GM12872 (cell line): ENCODE measurements at regions not wholly inside any gene's neighbourhood (a gene's known extent, or its start where the extent isn't known, plus 50 kb on each side); places are given as distances from the start of the nearest gene placed in this dataset.

Source experiments
- CTCF ChIP-seq: IDR thresholded peaks from 3 replicates; pipeline ENCODE4 v1.5.1; 2011; ENCODE audit warnings: low read depth, mild to moderate bottlenecking, low read length, moderate library complexity; ENCODE audit not compliant: insufficient read depth

- no peak for TF ChIP-seq CTCF
Measured at GRCh38 chr4:162349395-162349794, 185.6 kb upstream of the FSTL5 start.

- no peak for TF ChIP-seq CTCF
Measured at GRCh38 chr4:162347842-162348213, 184.0 kb upstream of the FSTL5 start.

DNA sequence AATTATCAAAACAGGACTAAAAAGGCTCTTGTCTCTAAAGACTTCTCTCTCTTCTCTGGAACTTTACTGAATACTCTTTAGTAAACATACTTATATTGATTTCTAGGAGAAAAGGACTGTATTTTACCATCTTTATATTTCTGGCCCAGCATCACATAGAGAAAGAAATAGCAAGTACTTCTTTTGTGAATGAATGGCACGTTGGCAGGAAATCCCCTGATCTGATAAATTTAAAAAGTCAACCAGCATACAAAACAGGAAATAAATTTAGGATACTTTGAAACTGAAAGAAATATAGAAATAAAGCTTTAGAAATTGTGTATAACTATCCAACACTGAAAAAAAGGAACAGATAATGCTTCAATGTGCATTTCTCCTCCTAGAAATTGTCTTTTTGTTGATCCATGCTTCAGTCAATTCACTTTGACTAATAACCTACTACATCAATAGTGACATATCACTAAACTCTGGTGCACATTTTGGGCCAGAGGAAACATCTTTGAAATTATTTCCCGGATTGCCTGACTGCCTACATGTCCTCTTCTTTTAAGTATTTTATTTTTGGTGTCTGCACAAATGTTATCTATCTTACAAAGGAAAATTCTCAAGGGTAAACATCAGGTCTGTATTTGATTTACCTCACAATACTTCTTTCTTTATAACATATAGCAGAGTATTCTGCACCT lies 183.5 kb upstream of the FSTL5 start:
- no peak for TF ChIP-seq CTCF

- no peak for TF ChIP-seq CTCF
Measured at GRCh38 chr4:162343967-162344366, 180.2 kb upstream of the FSTL5 start.

DNA sequence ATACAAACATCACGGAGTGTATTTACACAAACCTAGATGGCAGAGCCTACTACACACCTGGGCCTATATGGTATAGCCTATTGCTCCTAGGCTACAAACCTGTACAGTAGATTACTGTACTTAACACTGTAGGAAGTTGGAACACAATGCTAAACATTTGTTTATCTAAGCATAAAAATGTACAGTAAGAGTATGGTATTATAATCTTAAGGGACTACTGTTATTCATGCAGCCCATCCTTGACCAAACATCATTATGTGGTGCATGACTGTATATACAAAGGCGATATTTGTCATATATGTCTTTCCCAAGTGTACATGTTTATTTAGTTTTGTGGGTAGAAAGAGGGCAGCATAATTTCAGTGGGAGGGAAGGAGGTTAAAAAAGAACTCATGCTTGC lies 177.7 kb upstream of the FSTL5 start:
- TF ChIP-seq CTCF = no peak

DNA sequence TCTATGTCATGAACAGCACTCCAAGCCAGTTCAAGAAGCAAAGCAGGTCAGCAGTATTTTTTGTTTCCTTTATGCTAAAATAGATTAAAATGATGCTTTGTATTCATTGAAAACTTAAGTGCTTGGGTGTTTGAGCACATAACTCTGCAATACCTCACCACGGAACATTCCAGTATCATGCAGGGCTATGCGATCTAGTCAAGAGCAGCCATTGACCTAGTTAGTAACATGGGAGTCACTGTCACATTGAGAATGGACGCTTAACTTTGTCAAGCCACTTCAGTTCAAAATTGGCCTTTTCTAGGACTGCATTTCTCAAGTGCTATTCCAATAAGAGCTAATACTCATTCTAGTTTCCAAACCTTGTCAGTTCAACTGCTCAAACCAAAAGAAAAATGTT lies 160.1 kb upstream of the FSTL5 start:
- no peak for TF ChIP-seq CTCF

DNA sequence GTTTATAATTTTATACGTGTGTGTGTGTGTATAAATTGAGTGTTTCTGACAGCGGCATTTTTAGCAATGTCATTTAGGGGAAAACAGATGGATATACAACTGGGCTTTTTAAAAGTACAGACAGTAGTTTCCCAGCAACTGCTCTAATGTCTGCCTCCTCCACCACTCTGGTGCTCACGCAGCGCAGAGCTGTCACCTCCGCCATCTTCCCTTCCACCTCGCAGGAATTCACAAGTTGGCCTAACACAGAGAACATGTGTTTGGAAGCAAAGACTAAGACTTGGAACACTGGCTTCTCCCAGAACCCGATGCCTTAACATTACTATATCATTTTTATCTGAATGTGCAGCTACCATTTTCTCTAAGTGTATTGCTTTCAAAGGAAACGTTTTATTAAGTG lies 158.3 kb upstream of the FSTL5 start:
- no peak for TF ChIP-seq CTCF
